GM18498 (cell line): ENCODE measurements at regions not wholly inside any gene's neighbourhood (a gene's known extent, or its start where the extent isn't known, plus 50 kb on each side); places are given as distances from the start of the nearest gene placed in this dataset.
"Not testable (repeated sequence)": the region's sequence is repeated elsewhere in the genome, so short reads cannot be mapped to it uniquely, and the experiment has no call there.

Experiments used
- ATAC-seq: cut with Tn5 transposase; IDR thresholded peaks from one replicate; pipeline ENCODE4 v1.9.1; 2021; ENCODE audit warnings: mild to moderate bottlenecking, moderate library complexity; ENCODE audit not compliant: unreplicated experiment

- no peak for ATAC-seq
These were observed 2044.9 kb upstream of the CDH6 start for GRCh38 chr5:29148581-29148980.

- no peak for ATAC-seq
These were observed 2045.4 kb upstream of the CDH6 start for GRCh38 chr5:29148073-29148472.

DNA sequence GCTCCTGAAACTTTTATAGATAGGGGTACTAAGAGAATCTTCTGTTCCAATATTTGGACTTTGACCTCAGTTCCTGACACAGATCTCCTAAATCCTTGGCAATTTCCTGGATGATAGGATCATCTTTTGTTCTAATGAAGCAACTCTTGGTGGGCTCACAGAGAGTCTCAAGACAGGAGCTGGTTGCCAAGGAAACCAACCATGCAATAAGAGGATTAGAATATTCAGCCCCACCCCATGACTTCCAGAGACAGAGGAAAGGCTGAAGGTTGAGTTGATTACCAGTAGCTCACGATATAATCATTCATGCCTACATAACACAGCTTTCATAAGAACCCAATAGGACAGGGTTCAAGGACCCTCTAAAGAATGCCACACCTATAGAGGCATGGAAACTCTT, 2050.2 kb upstream of the CDH6 start:
- ATAC-seq, result no peak

DNA sequence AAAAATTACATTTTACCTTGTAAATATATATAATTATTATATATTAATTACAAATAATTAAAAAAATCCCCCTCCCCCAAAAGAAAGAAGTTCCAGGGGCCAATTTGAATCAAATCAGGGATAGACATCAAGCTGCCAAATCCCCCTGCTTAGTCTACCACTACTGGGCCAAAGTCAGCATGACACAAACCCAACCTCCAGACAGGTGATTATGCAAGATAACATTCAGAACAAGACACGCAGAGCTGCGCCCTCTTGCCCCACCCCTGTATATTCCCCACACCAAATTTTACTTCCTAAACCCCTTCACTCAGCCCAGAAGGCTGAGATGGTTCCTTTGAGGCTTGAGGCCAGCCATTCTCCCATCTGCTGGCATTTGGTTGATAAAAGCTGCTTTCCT, 2059.1 kb upstream of the CDH6 start:
- ATAC-seq, result no peak

DNA sequence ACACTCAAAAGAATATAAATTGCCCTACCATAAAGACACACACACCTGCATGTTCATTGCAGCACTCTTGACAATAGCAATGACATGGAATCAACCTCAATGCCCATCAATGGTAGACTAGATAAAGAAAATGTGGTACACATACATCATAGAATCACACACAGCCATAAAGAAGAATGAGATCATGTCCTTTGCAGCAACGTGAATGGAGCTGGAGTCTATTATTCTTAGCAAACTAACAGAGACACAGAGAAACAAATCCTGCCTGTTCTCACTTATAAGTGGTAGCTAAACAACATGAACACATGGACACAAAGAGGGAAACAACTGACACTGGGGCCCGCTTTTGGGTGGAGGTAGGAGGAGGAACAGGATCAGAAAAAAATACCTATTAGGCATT, 2062.2 kb upstream of the CDH6 start:
- ATAC-seq, result no peak

DNA sequence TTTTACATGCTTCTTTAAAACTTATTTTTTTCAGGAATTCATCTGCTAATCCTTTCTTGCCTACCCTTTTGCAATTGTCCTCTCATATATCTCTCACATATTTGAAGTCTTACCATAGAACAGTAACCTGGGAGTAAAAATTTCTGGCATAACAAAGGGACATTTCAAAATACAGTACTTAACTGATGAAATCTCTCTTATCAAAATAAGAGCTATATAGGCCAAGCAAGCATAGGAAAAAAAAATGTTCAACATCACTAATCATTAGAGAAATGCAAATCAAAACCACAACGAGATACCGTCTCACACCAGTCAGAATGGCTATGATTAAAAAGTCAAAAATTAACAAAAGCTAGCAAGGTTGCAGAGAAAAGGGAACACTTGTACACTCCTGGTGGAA, 2062.7 kb upstream of the CDH6 start:
- ATAC-seq, result no peak

- ATAC-seq, result not testable (repeated sequence)
These were observed 2065.8 kb upstream of the CDH6 start for GRCh38 chr5:29127524-29128156.

- not testable (repeated sequence) for ATAC-seq
These were observed 2067.0 kb upstream of the CDH6 start for GRCh38 chr5:29126462-29126861.

DNA sequence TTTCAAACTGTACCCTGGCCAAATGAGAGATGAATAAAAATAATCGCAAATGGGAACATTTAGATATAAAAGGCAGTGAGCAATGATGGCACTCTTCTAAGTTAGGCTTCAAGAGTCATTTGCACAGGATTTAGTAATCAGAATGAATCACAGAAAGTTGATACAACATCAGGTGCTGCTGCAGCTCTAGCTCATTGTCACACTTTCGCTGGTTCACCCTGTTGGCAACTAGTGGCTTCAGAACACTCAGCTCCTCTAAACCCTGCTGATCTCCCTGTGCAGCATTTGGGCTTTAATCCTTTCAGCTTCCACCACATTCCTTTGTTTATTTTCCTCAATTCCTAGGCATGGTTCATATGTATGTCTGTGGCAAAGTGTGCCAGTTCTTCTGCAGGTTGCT, 2071.2 kb upstream of the CDH6 start:
- ATAC-seq, result no peak

GRCh38 chr5:29114331-29114768, 2076.0 kb upstream of the CDH9 start:
- no peak for ATAC-seq

DNA sequence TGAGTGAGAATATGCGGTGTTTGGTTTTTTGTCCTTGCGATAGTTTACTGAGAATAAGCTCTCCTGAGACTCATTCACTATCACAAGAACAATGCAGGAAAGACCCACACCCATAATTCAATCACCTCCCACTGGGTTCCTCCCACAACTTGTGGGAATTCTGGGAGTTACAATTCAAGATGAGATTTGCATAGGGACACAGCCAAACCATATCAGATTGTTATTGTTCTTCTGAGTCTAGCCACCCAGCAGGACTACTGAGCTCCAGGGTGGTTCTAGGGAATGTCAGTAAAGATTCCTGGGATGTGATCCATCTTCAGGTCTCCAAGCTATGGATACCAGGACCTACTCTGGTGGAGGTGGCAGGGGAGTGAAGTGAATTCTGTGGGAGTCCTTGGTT, 2075.1 kb upstream of the CDH9 start:
- ATAC-seq, result no peak

- ATAC-seq, result no peak
These were observed 2061.2 kb upstream of the CDH9 start for GRCh38 chr5:29099585-29099984.

- ATAC-seq, result no peak
These were observed 2051.3 kb upstream of the CDH9 start for GRCh38 chr5:29089591-29090130.

DNA sequence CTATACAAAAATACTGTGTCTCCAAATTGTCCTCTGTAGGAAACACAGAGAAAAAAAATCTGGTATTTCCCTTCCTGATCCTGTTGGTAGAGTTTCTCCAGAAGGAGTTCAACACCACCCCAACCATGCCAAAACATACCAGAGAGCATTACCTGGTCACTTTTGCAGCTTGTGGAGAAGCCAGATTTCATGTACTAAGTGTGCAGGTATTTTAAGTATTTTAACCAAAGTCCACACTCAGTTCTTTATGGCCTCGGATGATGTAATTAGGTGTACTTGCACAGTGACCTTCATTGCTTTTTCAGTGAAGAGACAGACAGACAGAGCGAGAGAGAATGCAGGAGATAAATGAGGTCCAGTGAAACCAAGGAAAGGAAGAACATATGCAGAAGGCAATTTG, 2046.8 kb upstream of the CDH9 start:
- no peak for ATAC-seq

- ATAC-seq, result no peak
These were observed 2041.4 kb upstream of the CDH9 start for GRCh38 chr5:29079771-29080170.

DNA sequence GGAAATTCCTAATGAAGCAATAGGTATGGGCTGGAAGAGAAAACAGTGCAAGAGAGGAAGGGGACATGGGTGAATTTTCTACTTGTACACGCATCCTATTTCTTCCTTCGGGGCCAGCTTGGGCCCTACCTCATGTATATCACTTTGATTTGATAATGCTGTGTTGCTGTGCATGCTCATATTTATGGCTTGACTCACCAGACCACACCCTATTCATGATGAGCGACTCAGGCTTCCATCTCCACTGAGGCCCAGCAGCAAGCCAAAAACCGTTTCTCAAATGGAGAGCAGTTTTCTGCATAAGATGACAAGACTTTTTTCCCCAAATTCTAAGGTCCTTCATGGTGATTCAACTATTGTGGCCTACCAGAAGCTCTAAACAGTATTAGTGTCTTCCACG, 2039.1 kb upstream of the CDH9 start:
- no peak for ATAC-seq

- ATAC-seq, result no peak
These were observed 2030.7 kb upstream of the CDH9 start for GRCh38 chr5:29069104-29069402.

GRCh38 chr5:29061381-29061780, 2023.0 kb upstream of the CDH9 start:
- ATAC-seq, result no peak

DNA sequence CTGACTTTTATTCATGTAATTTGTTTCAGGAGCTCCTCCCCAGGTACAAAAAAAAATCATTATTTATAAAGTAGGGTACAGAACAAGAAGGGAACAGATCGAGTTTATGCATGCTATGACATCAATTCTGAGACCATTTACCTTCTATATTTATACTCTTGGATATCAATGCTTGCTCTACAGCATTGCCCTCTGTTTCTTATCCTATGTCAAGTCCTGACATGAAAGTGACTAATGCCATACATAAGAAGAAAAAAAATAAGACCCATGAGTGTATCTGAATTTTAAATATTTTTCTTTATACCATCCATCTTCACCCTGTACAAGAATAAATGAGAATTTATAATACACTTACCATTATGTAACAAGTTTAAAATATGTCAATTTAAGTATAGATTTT, 2016.3 kb upstream of the CDH9 start:
- ATAC-seq, result no peak

- ATAC-seq, result no peak
These were observed 2015.9 kb upstream of the CDH9 start for GRCh38 chr5:29054282-29054681.

DNA sequence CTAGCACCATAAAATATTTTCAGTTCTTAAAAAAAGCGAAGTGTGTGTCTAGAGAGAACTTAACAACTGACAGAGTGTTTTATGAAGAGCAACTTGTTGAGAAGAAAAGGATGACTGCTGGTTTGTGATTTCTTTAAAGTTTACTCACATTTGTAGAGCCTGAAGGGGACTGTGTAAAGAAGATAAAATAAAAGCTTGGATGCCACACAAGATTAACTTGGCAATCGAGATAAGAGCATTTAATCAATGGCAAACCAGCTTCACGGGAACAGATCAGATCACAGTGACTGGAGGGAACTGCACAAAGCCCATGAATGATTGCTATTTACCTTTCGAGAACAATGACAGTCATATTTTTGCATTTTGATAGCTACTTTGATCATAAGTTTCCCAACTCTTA, 2013.1 kb upstream of the CDH9 start:
- ATAC-seq, result no peak

GRCh38 chr5:29042152-29042551, 2003.8 kb upstream of the CDH9 start:
- no peak for ATAC-seq

- ATAC-seq, result no peak
These were observed 2002.0 kb upstream of the CDH9 start for GRCh38 chr5:29040404-29040803.
